GM18873 (cell line): ENCODE measurements at regions not wholly inside any gene's neighbourhood (a gene's known extent, or its start where the extent isn't known, plus 50 kb on each side); places are given as distances from the start of the nearest gene placed in this dataset.
A peak's percentile ranks its signal among the peaks of the same experiment; 100 is the strongest.
"Not testable (repeated sequence)": the region's sequence is repeated elsewhere in the genome, so short reads cannot be mapped to it uniquely, and the experiment has no call there.

Source experiments
- ATAC-seq: cut with Tn5 transposase; IDR thresholded peaks from one replicate; pipeline ENCODE4 v1.9.1; 2021; ENCODE audit warnings: mild to moderate bottlenecking, moderate library complexity, moderate number of reproducible peaks; ENCODE audit not compliant: unreplicated experiment, low FRiP score

DNA sequence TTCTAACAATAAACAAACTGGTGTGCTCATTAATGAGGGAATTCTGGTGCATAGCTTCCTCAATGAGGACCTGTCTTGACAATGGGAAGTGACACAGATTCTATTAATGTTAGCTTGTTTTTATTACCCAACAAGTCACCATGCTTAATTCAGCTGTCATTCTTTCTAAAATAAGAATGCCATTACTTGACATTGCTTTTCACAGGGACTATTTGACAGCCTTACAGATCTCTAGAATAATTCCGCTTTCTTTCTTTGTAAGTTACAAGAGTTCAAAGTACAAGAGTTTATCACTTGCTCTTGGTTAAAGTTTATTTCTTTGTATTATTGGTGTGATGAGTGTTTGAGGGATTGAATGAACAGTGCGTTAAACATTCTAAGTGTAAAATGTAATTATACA is 127.0 kb upstream of the COL5A2 start:
- ATAC-seq = no peak

DNA sequence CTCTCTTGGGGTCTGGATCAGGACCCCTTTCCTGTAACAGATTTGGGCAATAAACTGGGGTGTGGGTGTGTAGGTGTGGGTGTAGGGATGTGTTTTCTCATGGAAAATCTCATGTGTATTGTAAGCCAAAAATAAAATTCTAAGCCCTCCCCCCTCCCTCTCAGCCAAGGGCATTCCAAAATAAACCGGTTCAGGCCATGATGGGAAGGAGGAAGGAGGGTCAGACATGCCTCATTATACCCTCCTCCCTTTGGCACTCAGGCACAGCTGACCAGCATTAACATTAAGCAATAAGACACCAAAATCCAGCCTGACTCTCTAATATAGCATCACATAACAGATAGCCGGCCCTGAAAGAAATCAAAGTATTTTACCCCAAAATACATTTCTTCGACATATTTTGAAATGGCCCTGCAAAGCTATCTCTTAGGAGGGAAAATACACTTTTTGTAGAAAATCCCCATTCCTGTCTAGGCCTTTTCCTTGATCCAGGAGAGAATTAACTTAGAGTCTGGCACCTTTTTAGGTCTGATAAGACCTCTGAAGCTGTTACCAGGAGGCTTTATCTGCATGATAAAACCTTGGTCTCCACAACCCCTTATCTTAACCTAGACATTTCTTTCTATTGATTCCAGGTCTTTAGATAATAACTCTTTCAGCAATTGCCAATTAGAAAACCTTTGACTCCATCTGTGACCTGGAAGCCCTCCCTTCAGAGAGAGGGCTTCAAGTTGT is 128.7 kb upstream of the COL5A2 start:
- no peak for ATAC-seq

DNA sequence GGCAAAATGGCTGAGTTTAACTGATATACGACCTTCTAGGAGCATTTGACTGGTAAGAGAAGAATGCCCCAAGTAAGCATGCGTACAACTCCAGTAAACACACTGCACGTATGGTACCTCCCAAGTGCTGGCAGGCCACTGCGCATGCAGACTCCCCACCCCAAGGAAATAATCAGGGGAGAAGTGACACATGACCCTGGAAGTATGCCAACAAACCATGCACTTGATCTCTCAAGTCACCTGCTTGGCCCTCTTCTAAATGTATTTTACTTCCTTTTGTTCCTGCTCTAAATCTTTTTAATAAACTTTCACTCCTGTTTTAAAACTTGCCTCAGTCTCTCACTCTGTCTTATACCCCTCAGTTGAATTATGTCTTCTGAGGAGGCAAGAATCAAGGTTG is 129.8 kb upstream of the COL5A2 start:
- no peak for ATAC-seq

DNA sequence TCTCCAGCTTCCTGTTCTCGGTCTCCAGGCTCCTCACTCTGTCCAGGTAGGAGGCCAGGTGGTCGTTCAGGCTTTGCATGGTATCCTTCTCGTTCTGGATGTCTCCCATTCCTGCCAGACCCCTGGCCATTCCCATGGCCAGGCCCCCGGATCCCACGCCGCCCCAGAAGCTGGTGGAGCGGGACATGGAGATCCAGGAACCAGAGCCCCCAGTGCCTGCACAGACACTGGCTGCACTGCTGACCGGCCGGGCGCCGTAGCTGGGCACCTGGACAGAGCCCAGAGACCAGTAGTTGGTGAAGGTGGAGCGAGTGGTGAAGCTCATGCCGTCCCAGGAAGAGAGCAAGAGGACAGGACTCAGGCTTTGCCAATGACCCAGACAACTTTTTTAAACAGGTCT is 129.1 kb upstream of the WDR75 start:
- no peak for ATAC-seq

DNA sequence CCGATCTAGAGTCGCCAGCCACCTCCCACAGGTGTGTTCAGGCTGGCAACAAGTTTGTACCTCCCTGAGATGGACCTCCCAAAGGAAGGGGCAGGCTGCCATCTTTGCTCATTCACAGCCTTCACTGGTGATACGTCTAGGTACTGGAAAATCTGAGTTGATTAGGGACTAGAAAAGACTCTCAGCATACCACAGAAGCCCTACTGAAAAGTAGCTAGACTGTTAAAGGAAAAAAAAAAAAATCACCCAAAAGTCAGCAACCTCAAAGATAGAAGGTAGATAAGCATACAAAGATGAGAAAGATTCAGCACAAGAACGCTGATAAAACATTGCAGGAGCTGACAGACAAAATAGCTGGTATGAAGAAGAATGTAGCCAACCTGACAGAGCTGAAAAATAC is 128.6 kb upstream of the WDR75 start:
- ATAC-seq = no peak

DNA sequence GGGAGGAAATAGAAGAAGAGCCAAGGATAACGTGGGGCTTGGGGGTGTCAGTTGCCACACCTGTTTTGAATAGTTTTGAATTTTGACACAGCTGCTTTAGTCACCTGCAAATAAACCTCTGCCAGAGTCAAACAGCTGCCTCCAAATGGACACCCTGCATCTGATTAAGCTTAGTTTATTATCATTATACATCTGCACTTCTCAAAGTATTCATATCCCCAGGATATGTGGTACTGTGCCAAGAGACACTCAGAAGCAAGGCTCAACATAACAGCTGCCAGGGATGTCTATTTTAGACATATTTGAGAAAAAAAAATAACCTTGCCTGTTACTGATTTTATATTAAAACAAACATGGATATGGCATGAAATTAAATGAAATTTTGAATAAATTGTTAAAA is 122.5 kb upstream of the WDR75 start:
- ATAC-seq = no peak

DNA sequence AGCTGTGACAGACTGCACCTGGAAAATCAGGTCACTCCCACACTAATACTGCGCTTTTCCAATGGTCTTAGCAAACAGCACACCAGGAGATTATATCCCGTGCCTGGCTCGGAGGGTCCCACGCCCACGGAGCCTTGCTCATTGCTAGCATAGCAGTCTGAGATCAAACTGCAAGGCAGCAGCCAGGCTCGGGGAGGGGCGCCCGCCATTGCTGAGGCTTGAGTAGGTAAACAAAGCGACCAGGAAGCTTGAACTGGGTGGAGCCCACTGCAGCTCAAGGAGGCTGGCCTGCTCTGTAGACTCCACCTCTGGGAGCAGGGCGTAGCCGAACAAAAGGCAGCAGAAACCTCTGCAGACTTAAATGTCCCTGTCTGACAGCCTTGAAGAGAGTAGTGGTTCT is 121.8 kb upstream of the WDR75 start:
- not testable (repeated sequence) for ATAC-seq

DNA sequence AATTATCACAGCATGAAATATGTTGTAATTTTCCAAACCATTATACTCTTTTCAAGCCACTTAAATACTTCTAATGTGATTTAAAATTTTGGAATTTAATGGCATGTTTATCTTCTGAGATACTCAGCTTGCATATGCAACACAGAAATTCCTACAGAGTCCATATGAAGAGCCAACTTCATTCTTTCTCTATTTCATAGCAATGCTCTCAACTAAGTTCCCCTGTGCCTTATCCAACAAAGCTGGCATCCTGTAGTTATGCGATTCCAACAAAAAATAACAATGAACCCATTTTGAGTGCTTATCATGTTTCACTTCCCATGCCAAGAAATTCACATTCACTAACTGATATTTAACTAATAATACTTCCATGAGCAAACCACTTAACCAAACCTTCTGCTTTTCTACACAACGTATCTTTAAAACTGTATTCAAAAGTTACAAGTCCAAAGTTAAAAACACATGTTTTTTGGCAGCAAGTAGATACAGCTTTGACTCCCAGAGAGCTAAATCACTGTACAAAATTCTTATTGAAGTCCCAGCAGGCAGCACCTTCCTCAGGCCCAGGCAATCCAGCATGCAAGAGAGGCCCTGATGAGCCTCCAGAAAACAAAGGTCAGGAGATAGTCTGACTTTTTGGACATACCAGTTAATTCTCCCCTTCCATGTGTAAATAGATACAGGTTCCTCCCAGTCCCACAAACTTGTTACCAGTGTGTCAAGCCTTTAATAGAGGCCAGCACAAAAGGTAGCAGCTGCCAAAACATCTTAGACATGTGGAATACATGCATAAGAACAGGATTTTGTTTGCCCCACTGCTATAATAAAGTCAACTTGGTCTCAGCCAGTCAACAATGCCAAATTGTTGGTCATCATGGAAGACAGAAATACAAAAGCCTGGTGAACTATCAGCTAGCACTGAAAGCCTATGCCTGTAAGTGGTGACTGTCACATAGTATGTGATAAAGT is 113.1 kb upstream of the WDR75 start:
- ATAC-seq = no peak

DNA sequence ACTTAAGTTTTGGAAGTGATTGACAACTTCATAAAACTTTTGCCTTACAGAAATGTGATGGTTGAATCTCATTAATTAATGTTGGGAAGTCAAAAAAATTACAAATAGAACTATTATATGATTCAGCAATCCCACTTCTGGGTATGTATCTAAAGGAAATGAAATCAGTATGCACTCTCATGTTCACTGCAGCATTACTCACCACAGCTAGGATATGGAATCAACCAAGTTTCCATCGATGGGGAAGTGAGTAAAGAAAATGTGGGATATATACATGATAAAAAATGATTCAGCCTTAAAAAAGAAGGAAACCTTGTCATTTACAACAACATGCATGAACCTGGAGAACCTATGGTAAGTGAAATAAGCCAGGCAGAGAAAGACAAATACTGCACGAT is 112.4 kb upstream of the WDR75 start:
- no peak for ATAC-seq

DNA sequence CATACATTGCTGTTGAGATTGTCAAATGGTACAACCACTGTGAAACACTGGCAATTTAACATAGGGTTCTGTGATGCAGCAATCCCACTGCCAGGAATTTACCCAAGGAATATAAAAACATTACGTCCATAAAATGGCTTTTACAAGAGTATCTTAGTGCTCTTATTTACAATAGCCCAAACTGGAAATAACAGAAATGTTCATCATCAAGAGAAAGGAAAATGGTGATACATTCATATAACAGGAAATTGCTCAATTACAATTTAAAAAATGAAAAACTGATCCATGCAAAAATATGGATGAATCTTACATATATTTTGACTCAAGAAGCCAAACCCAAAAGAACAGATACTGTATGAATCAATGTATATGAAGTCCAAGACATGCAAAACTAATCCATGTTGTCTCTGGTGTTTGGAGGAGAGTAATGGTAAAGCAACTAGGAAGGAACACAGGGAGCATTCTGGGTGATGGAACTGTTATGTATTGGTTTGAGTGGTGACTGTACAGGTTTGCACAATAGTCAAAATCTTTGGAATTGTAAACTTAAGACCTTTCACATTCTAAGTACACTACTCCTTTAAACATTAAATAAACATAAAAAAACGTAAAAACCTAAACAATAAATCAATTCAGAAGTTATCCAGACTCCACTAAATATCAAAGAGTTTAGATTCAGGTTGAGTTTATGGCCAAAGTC is 104.8 kb upstream of the WDR75 start:
- ATAC-seq = no peak

DNA sequence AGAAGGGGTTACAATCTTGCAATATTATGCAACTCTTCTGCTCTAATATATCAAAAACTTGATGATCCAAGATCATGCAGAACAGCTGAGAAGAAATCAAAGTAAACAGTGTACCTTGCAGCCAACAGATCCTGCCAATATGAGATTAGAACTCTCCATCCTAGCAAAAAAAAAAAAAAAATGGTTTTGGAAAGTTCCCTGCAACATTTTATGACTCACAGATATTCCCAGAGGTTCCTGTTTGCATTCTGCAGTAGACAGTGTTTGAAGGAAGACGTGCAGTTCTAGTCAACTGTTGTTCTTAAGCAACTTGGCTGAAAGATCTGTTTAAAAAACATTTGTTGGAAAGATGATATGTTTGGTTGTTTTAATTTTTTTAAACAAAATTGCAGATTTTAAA is 103.6 kb upstream of the WDR75 start:
- no peak for ATAC-seq

DNA sequence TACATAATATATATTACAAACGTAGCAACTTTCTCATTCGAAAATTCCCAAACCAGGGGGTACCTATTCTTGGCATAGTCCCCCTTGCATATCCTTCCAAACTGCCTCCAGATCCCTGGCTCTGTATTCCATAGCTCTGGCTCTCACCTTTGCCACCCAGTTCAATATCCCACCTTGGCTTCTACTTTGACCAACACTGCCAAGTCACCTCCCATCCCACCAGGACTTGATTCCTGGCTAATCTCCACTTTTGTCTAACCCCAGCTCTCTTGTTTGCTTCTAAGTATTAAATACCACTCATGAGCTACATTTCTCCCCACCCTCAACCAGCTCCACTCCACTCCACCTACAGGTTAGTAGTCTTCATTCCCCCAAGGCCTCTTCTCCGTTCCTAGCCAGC is 103.2 kb upstream of the WDR75 start:
- no peak for ATAC-seq

DNA sequence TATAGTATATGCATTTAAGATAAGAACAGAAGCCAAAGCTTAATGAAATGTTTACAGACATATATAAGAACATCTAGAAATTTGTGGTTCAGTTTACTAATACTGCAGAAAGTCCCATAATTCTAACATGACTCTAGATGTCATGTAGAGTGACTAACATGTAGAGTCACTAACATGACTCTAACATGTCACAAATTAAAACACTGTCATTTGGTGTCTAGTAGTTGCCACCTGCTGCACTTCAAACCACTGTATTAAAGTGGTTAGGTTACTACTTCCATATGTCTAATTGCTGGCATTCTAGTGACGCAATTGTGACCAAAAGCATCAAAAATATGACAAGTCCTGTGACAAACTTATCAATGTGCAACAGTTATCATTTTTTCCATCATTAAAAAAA is 100.2 kb upstream of the WDR75 start:
- no peak for ATAC-seq

DNA sequence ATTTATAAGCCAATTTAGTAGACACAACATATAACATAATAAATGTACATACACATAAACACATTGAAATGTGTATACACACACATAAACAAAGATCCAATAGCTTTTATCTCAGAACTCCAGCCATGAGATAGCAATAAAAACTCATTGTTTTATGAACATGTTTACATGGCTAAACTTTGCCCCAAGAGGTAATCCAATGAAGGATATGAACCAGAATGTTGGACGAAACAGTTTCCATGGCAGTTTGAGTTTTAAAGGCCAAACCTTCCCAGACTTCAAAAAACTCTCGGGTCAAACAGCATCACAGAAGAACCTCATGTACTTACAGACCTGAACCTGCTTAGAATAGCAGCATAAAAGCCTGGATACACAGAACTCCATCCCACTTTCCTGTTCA is 97.2 kb upstream of the WDR75 start:
- ATAC-seq = no peak

DNA sequence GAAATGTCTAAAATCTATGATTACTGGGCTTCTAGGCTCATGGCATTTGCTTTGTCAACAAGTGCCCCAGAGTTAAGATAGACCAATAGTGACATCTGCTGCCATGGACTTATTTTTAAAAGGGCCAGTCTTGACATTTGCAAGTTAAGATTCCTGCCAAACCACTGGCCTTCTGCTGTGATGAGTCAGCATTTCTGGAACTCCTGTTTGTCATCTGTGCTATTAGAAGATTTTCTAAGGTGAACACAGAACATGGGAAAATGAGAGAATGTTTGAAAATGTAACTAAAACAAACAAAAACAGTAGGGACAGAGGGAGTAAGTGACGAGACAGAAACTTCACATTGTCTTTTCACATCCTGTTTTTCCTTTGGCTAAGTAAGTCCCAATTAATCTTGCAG is 93.7 kb upstream of the WDR75 start:
- peak; percentile 54 for ATAC-seq

DNA sequence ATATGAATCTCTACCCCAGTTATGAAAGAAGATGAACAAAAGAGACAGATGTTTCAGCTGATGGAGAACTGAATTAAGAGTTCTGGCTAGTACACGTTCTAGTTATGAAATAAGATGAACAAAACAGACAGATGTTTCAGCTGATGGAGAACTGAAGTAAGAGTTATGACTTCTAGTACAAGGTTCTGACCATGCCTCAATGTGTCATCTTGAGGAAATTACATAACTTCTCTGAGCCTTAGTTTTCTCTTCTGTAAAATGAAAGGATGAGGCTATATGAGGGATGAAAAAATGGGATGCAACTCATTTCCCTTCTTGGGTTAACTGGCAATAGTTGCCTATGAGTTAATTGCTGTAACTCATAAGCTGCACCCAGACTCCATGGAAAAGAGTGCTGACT is 92.9 kb upstream of the WDR75 start:
- ATAC-seq = no peak

DNA sequence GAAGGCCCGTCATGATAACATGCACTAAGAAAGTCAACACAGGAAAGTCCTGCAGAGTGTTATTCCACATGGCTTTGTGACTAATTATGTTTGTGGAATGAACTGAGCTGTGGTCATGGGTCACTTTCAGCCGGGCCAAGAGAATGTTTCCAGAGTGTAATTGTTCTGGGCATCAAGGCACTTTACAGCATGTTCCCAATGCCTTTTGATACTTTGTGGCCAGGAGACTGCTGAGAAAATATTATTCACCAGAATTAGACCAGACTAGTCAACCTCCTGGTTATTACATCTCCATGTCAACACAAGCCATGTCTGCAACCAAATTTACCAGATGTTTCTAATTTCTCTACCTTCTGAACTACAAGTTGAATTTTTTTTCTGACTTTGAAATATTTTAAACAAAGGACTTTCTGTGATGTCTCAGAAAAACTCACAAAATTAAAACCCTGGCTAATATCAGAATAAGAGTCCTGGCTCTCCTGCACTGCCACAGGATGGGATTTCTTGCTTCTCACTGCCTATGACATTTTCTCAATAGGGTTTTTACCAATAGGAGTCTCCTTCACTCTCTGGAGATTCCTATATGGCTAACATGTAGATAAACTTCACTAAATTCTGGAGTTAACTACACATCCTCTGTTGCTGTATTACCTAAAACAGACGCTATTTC is 90.6 kb upstream of the WDR75 start:
- ATAC-seq = no peak

DNA sequence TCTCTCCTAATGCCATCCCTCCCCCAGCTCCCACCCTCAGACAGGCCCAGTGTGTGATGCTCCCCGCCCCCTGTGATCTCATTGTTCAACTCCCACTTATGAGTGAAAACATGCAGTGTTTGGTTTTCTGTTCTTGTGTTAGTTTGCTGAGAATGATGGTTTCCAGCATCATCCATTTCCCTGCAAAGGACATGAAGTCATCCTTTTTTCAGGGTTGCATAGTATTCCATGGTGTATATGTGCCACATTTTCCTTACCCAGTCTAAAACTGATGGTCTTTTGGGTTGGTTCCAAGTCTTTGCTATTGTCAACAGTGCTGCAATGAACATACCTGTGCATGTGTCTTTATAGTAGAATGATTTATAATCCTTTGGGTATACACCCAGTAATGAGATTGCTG is 89.3 kb upstream of the WDR75 start:
- not testable (repeated sequence) for ATAC-seq

DNA sequence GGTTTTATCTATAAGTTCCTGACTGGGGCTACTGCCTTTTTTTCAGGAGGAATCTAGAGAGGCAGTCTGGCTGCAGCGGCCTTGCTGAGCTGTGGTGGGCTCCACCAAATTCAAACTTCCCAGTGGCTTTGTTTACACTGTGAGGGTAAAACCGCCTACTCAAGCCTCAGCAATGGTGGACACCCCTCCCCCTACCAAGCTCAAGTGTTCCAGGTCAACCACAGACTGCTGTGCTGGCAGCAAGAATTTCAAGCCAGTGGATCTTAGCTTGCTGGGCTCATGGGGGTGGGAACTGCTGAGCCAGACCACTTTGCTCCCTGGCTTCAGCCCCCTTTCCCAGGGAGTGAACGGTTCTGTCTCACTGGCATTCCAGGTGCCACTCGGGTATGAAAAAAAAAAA is 83.9 kb upstream of the WDR75 start:
- not testable (repeated sequence) for ATAC-seq

DNA sequence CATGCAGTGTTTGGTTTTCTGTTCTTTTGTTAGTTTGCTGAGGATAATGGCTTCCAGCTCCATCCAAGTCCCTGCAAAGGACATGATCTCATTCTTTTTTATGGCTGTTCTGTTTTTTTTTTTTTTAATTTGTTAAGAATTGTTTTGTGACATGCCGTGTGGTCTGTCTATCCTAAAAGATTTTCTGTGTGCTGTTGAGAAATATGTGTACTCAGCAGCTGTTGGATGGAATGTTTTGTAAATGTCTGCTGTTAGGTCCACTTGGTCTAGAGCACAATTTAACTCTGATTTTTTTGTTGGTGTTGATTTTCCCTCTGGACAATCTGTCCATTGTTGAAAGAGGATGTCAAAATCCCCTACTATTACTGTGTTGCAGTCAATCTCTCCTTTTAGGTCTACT is 80.4 kb upstream of the WDR75 start:
- no peak for ATAC-seq

DNA sequence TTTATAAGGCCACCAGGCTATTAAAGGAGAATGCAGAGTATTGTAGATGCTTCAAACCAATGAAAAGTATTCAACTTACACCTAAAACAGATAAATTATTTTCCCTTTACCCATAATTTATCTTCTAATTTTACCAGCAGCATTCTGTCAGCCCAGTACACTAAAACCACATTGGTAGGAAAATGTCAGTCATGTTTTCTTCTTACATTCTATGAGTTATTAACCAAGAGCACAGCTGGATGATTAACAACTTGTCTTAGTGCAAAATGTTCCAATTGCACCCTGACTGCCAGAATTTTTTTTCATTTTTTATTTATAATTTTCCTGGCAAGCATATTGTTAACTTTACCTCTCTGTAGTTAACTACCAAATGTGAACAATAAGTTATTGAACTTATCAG is 79.0 kb upstream of the WDR75 start:
- ATAC-seq = no peak
